BLaER1 treated with 17β-estradiol and CSF1 and Interleukin-3, amounts not matched to agents 10 nM and 100 nM (cell line): ENCODE measurements at regions not wholly inside any gene's neighbourhood (a gene's known extent, or its start where the extent isn't known, plus 50 kb on each side); places are given as distances from the start of the nearest gene placed in this dataset.
"Not testable (repeated sequence)": the region's sequence is repeated elsewhere in the genome, so short reads cannot be mapped to it uniquely, and the experiment has no call there.

Source experiments
- H3K27ac ChIP-seq, 11 experiments: shearing (Covaris generic); formaldehyde crosslinking; 2 replicates each; pipeline ENCODE4 v1.8.1; 2022
- H3K27me3 ChIP-seq, 11 experiments: shearing (Covaris generic); formaldehyde crosslinking; 2 replicates each; pipeline ENCODE4 v1.8.1; 2022
- H3K36me3 ChIP-seq, 11 experiments: shearing (Covaris generic); formaldehyde crosslinking; 2 replicates each; pipeline ENCODE4 v1.8.1; 2022
- H3K4me1 ChIP-seq, 10 experiments: shearing (Covaris generic); formaldehyde crosslinking; 2 replicates each; pipeline ENCODE4 v1.8.1; 2022
- H3K4me2 ChIP-seq, 11 experiments: shearing (Covaris generic); formaldehyde crosslinking; 2 replicates each; pipeline ENCODE4 v1.8.1; 2022
- H3K4me3 ChIP-seq, 10 experiments: shearing (Covaris generic); formaldehyde crosslinking; 2 replicates each; pipeline ENCODE4 v1.8.1; 2022
- H3K9ac ChIP-seq, 11 experiments: shearing (Covaris generic); formaldehyde crosslinking; 2 replicates each; pipeline ENCODE4 v1.8.1; 2022
- H3K9me3 ChIP-seq, 11 experiments: shearing (Covaris generic); formaldehyde crosslinking; replicated peaks in 1 of 11; 2 replicates each; pipeline ENCODE4 v1.8.1; 2022
- H4K20me1 ChIP-seq, 11 experiments: shearing (Covaris generic); formaldehyde crosslinking; 2 replicates each; pipeline ENCODE4 v1.8.1; 2022
- Cebpa-rat ChIP-seq, 11 experiments: shearing (Covaris generic); IDR thresholded peaks; 2 replicates each; pipeline ENCODE4 v1.8.1; 2022

DNA sequence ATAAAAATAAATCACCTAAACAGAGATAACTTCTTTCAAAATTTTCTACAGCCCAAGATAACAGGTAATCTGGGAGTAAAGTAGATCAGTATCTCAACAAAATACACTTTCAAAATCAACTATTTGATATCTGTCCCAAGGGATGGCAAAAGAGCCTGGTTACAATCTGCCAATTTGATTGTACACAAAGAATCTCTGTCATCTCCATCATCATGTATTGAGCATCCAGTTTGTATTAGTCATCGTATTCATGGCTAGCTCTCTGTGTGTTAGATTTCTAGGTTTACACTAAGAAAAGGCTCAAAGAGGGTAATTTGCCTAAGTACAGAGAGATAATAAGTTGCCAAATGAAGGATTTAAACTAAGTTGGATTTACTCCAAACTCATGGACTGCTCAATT is 329.0 kb upstream of the NRSN1 start:
- H3K9me3 ChIP-seq, result no peaks in the 10 kb centered on the region
- H3K4me2 ChIP-seq, result no peak overlapping the region
- TF ChIP-seq Cebpa-rat (IDR thresholded peaks at IDR 0.05), result no peak
- H3K27me3 ChIP-seq, result no peaks in the 10 kb centered on the region
- no peak overlapping the region for H3K9ac ChIP-seq
- no peak overlapping the region for H3K4me3 ChIP-seq
- no peaks in the 10 kb centered on the region for H3K36me3 ChIP-seq
- no peak overlapping the region for H3K27ac ChIP-seq
- no peaks in the 10 kb centered on the region for H3K4me1 ChIP-seq
- H4K20me1 ChIP-seq, result no peaks in the 10 kb centered on the region

DNA sequence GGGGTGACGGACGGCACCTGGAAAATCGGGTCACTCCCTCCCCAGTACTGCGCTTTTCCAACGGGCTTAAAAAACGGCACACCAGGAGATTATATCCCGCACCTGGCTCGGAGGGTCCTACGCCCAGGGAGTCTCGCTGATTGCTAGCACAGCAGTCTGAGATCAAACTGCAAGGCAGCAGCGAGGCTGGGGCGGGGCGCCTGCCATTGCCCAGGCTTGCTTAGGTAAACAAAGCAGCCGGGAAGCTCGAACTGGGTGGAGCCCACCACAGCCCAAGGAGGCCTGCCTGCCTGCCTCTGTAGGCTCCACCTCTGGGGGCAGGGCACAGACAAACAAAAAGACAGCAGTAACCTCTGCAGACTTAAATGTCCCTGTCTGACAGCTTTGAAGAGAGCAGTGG is 321.7 kb upstream of the NRSN1 start:
- not testable (repeated sequence) for H4K20me1 ChIP-seq, H3K27me3 ChIP-seq, H3K9me3 ChIP-seq, H3K4me3 ChIP-seq, H3K36me3 ChIP-seq, H3K9ac ChIP-seq, H3K4me2 ChIP-seq, H3K4me1 ChIP-seq, H3K27ac ChIP-seq

DNA sequence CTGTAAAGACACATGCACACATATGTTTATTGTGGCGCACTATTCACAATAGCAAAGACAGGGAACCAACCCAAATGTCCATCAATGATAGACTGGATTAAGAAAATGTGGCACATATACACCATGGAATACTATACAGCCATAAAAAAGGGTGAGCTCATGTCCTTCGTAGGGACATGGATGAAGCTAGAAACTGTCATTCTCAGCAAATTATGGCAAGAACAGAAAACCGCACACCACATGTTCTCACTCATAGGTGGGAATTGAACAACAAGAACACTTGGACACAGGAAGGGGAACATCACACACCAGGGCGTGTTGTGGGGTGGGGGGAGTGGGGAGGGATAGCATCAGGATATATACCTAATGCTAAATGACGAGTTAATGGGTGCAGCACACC is 304.9 kb upstream of the NRSN1 start:
- H3K4me1 ChIP-seq, H4K20me1 ChIP-seq, H3K4me3 ChIP-seq, H3K27ac ChIP-seq, H3K36me3 ChIP-seq, H3K4me2 ChIP-seq, H3K9me3 ChIP-seq, H3K9ac ChIP-seq, H3K27me3 ChIP-seq: not testable (repeated sequence)

DNA sequence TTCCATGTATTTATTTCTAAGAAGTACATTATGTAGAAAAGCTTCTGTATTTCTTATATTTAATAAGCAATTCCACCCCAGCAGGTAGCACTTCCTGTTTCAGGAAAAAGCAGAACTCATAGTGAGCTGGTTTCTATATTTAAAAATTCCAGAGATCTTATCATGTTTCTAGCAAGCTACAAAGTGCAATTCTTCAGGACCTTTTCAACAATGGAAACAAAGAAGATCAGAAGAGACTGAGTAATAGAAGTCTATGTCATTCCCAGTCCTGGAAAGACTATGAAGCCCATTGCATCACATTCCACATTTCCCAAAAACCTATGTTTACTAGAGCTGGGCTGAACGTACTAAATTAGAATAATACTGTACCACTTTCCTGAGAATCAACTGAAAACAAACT is 302.6 kb upstream of the NRSN1 start:
- H3K27me3 ChIP-seq, result no peaks in the 10 kb centered on the region
- H3K4me2 ChIP-seq, result no peak overlapping the region
- no peaks in the 10 kb centered on the region for H3K36me3 ChIP-seq
- TF ChIP-seq Cebpa-rat (IDR thresholded peaks at IDR 0.05), result no peak
- H3K4me3 ChIP-seq, result no peak overlapping the region
- H4K20me1 ChIP-seq, result no peaks in the 10 kb centered on the region
- no peaks in the 10 kb centered on the region for H3K4me1 ChIP-seq
- H3K27ac ChIP-seq, result no peak overlapping the region
- H3K9ac ChIP-seq, result no peak overlapping the region
- peaks cover 0 to 6% (median 0%) of the 10 kb centered on the region in 11 experiments; a peak in 1 of 22 replicates for H3K9me3 ChIP-seq

DNA sequence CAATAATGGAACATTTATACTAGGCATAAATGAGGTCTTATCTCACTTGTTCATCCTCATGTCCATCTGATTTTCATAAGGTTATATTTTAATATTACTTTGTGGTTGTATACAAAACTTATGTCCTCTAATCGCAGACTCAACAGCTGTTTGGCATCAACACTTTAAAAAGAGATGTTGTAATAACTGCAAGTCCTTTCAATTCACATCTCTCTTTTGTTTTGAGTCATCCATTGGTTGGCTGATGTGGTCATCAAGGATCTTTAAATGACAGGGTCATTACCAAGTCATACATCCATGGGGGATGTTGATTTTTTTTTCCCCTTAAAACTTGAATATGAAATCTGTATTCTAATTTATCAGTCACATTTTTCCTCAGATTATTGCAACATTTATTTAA is 299.4 kb upstream of the NRSN1 start:
- no peaks in the 10 kb centered on the region for H3K27me3 ChIP-seq
- no peak for TF ChIP-seq Cebpa-rat (IDR thresholded peaks at IDR 0.05)
- H3K4me2 ChIP-seq, result no peak overlapping the region
- no peak overlapping the region for H3K4me3 ChIP-seq
- no peak overlapping the region for H3K9ac ChIP-seq
- no peaks in the 10 kb centered on the region for H4K20me1 ChIP-seq
- no peaks in the 10 kb centered on the region for H3K36me3 ChIP-seq
- H3K27ac ChIP-seq, result no peak overlapping the region
- peaks cover 0 to 8% (median 0%) of the 10 kb centered on the region in 11 experiments; a peak in 1 of 22 replicates for H3K9me3 ChIP-seq
- H3K4me1 ChIP-seq, result no peaks in the 10 kb centered on the region

DNA sequence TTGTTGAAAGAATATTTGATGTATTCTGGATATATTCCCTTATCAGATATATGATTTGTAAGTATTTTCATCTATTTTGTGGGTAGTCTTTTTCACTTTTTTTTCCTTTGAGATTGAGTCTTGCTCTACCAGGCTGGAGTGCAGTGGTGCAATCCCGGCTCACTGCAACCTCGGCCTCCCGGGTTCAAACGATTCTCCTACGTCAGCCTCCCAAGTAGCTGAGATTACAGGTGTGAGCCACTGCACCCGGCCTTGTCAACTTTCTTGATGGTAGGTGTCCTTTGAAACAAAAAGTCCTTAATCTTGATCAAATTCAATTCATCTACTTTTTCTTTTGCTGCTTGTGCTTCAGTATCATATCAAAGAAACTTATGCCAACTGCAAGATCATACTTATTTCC is 297.2 kb upstream of the NRSN1 start:
- Histone ChIP-seq H3K36me3 (no peaks in the 10 kb centered on the region), H3K4me1 (no peaks in the 10 kb centered on the region), H4K20me1 (no peaks in the 10 kb centered on the region), H3K4me3 (no peak overlapping the region), H3K27ac (no peak overlapping the region), H3K9me3 (peaks cover 0 to 8% (median 0%) of the 10 kb centered on the region in 11 experiments; a peak in 1 of 22 replicates), H3K27me3 (no peaks in the 10 kb centered on the region), H3K9ac (no peak overlapping the region), H3K4me2 (no peak overlapping the region)
- TF ChIP-seq Cebpa-rat (IDR thresholded peaks at IDR 0.05), result no peak

DNA sequence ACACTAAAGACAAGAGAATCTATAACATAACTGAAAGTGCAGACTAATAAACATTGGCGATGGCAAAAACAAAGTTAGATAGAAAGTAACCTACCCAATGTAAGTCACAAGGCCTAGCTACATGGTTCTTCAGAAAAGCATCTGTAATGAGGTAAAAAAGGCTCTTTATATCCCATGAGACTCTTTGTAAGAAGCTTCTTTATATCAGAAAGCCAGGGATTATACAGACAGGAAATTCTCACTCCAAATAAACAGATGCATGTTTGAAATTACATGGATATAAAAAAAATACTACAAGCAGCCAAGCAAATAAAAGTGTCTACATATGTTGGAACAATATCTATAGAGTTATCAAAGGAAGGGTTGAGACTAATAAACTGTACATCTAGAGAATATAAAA is 284.9 kb upstream of the NRSN1 start:
- TF ChIP-seq Cebpa-rat (IDR thresholded peaks at IDR 0.05), result no peak
- H3K9me3 ChIP-seq, result no peaks in the 10 kb centered on the region
- no peaks in the 10 kb centered on the region for H4K20me1 ChIP-seq
- no peak overlapping the region for H3K4me2 ChIP-seq
- no peak overlapping the region for H3K9ac ChIP-seq
- no peaks in the 10 kb centered on the region for H3K36me3 ChIP-seq
- H3K27me3 ChIP-seq, result no peaks in the 10 kb centered on the region
- no peaks in the 10 kb centered on the region for H3K4me1 ChIP-seq
- no peak overlapping the region for H3K4me3 ChIP-seq
- no peak overlapping the region for H3K27ac ChIP-seq

DNA sequence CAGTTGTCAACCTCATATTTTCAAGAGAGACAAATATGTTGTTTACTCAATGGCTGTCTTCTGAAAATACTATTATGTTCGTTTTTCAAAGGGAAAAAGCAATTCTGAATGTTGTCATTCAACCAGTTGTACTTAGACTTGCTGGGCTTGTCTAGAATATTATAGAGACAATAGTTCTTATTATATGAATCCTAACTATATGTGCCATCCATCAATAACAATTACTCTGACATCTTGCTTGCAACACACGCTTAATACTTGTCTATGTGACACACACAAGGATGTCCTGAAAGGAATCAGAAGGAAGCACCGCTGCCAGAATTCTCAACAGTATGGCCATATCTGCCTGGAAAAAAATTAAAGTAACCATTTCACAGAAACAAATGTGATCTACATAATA is 283.3 kb upstream of the NRSN1 start:
- Histone ChIP-seq H3K36me3 (no peaks in the 10 kb centered on the region), H3K27me3 (no peaks in the 10 kb centered on the region), H3K27ac (no peak overlapping the region), H4K20me1 (no peaks in the 10 kb centered on the region), H3K4me2 (no peak overlapping the region), H3K9ac (no peak overlapping the region), H3K4me3 (no peak overlapping the region), H3K9me3 (no peaks in the 10 kb centered on the region), H3K4me1 (no peaks in the 10 kb centered on the region)
- TF ChIP-seq Cebpa-rat (IDR thresholded peaks at IDR 0.05), result no peak

DNA sequence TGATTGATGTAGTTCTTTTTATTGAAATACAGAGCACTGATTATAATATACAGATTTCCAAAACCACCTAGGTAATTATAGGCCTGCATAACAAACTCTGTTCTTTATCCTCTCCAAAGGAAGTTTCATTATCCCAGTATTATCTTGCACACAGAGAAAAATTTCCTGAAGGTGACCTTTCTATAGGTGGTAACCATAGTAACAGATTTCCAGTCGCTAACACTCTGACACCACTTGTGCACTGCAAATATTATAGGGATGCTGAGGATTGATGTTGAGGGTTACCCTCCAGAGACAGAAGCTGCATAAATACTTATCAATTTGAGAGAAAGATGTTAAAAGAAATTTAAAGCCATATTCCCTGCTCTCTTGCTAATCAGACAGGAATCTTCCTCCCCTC is 274.5 kb upstream of the NRSN1 start:
- no peak overlapping the region for H3K9ac ChIP-seq
- no peak overlapping the region for H3K4me3 ChIP-seq
- no peak for TF ChIP-seq Cebpa-rat (IDR thresholded peaks at IDR 0.05)
- no peaks in the 10 kb centered on the region for H3K27me3 ChIP-seq
- no peak overlapping the region for H3K27ac ChIP-seq
- H3K9me3 ChIP-seq, result peaks cover 0 to 13% (median 0%) of the 10 kb centered on the region in 11 experiments; a peak in 3 of 22 replicates
- H4K20me1 ChIP-seq, result no peaks in the 10 kb centered on the region
- H3K4me2 ChIP-seq, result no peak overlapping the region
- no peaks in the 10 kb centered on the region for H3K36me3 ChIP-seq
- H3K4me1 ChIP-seq, result no peaks in the 10 kb centered on the region

DNA sequence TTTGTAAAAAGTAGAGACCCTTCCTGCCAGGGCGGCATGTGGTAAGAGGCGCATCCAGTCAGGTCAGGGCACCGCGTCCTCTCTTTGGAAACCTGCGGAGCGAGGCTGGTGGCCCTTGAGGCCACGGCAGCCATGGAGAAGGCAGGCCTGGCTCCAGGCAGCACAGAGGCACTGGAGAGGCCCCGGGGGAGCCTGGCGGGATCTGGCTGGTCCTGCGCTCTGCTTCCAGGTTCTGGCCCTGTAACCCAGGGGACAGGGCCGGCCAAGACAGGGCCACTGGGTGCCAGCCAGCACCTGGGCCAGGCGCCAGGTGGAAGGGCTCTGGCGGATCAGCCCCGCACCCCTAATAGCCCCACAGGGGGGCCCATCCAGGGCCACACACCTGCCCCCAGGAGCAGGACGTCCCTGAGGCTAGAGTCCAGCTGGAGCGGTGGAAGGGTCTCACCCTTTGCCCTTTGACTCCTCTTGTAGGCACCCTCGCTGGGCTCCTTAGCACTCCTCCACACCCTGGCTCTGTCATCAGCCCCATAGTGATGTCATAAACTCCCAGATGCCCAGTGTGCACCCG is 272.4 kb upstream of the NRSN1 start:
- H3K27ac ChIP-seq, H3K4me2 ChIP-seq, H4K20me1 ChIP-seq, H3K4me3 ChIP-seq, H3K9ac ChIP-seq, H3K27me3 ChIP-seq, H3K36me3 ChIP-seq, H3K4me1 ChIP-seq: not testable (repeated sequence)
- peaks cover 0 to 13% (median 0%) of the 10 kb centered on the region in 11 experiments; a peak in 3 of 22 replicates for H3K9me3 ChIP-seq

DNA sequence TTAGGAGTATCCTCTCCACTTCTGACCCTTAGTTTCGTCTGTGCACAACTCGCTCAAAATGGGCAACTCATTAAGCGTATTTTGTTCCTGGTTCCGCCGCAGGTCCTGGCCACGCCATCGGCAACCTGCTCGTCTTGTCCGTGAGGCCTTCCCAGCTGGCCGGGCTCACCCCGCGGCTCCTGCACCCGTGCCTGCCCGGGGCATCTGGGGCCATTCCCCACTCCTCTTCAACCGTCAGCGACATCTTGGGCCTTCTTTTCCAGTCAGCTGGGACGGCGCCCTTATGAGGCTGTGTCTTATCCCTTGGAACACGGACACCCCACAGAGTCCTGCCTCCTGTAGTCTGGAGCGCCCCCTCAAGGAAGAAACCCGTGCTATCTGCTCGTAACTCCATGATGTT is 271.9 kb upstream of the NRSN1 start:
- not testable (repeated sequence) for H3K27me3 ChIP-seq, H4K20me1 ChIP-seq, H3K9ac ChIP-seq, H3K4me2 ChIP-seq, H3K27ac ChIP-seq, H3K4me1 ChIP-seq, H3K36me3 ChIP-seq, H3K4me3 ChIP-seq
- H3K9me3 ChIP-seq, result peaks cover 0 to 13% (median 0%) of the 10 kb centered on the region in 11 experiments; a peak in 3 of 22 replicates
